ENCODE measurements at regions not wholly inside any gene's neighbourhood (a gene's known extent, or its start where the extent isn't known, plus 50 kb on each side); places are given as distances from the start of the nearest gene placed in this dataset.

DNA sequence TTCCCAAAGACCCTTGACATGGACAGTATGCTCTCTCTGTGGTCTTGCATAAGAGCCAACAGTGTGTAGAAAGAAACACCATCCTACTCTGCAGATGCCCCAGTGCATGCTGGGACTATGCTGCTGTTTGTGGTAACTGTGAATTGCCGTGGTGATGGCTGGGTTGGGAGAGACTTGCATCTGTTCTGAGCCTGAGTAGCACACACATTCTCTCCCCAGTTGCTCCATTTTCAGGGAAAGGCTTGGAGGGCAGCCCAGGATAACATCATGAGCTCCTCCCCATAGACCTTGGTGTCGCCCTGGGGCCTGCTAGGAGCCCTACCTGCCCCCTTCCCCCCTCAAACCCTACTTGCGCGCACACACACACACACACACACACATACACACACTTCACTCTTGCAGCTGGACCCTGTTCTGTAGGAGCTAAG lies 120.9 kb upstream of the IPO9 start:
- no peak for DNase-seq (ENCODE audit: low read depth in 2 of 2)

DNA sequence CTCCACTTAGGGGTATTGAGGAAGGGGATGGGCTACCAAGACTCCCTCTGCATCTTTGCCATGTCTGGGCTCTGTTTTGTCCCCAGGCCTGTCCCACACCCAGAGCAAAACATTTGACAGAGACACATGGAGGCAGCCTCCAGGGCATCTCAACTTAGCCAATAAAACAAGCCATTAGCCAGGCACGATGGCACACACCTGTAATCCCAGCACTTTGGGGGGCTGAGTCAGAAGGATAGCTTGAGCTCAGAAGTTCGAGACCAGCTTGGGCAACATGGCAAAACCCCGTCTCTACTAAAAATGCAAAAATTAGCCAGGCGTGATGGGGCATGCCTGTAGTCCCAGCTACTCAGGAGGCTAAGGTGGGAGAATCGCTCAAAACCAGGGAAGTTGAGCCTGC lies 120.3 kb upstream of the IPO9 start:
- no peak for DNase-seq (ENCODE audit: low read depth in 2 of 2)

DNA sequence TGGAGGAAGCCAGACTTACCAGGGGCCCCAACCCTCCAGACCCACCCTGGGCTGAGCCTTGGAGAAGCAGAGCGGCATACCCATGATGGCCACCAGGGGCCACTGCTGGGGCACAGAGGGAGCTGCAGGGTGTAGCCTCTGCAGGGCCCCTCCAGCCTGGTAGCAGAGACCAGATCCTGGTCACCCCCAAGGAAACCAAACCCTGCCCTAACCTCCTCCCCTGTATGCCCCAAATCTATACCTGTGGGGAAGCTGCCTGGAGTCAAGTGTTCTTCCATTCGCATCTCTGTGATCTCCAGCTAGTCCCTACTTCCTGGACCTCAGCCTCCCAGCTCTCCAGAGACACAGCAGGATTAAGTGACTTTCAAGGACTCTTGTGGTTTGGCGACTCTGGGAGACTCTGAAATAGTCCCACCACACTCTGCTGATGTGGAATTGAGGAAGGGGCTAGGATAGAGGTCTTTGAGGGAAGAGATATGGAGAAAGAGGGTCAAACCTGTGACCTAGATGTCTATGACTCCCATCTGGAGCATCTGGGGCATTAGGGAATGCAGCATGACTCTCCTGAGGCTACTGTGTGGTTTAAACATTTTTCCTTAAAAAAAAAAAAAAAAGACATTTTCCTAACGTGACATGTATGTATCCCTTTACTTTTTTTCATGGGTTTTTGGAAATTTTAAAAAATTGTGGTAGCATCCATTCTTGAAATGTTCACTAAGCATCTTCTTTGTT lies 119.2 kb upstream of the IPO9 start:
- peak in 1 of 2 donors; percentile 42 for DNase-seq (ENCODE audit: low read depth in 2 of 2)

DNA sequence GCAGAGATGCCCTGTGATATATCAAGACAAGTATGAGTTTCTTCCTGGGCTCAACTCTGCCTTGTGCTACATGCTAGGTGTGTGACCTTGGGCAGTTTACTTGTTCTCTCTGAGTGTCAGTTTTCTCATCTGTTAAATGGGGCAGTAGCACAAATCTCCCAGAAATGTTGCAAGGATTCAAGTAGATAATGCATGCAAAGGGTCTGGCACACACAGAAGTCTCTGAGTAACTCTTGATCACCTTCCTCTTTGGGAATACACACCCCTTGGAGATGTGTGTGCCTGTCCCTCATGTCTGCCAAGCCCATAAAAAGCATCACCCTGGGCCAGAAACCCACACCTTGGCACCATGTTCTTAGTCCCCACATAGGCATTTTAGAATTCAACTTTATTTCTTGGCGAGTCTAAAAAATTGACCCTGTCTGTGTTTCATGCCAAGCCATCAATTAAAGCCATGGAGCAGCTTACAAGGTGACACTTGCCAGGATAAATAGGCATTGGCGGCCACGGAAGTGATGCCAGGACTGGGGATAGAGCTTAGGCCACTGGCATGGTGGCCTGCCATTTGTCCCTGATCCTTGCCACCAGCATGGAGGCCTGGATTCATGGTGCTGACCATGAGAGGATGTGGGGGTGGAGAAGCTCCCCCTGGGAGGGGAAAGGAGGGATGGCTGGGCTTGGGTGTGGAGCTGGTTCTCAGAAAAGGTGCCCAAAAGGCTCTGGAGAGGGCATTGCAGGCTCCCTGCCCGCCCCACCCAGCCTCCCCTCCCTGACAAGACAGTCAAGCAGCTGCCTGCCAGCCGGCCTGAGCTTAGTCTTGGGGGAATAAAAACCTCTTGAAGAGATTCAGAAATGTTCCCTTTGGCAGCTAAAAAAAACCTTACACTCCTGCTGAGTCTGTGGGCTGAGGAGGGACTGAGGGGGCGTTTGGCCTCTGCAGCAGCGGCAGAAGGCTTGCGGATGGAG lies 118.0 kb upstream of the IPO9 start:
- no peak for DNase-seq (ENCODE audit: low read depth in 2 of 2)

DNA sequence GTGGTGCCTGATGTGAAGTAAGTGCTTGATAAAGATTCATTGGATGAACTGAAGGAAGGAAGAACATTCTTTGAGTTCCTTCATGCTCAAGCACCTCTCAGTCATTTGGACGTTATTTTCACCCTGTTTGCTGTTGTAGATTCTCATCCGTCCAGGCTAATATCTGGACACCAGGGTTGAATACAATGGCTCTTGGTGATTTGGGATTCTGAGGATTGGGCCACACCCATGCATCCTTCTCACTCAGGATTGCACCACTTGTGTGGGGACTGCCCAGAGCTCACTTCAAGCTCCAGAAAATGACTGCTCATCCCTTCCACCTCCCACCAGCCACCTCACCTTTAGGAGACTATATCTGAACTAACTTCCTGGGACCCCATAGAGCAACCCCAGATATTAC lies 117.1 kb upstream of the IPO9 start:
- DNase-seq (ENCODE audit: low read depth in 2 of 2), result no peak

DNA sequence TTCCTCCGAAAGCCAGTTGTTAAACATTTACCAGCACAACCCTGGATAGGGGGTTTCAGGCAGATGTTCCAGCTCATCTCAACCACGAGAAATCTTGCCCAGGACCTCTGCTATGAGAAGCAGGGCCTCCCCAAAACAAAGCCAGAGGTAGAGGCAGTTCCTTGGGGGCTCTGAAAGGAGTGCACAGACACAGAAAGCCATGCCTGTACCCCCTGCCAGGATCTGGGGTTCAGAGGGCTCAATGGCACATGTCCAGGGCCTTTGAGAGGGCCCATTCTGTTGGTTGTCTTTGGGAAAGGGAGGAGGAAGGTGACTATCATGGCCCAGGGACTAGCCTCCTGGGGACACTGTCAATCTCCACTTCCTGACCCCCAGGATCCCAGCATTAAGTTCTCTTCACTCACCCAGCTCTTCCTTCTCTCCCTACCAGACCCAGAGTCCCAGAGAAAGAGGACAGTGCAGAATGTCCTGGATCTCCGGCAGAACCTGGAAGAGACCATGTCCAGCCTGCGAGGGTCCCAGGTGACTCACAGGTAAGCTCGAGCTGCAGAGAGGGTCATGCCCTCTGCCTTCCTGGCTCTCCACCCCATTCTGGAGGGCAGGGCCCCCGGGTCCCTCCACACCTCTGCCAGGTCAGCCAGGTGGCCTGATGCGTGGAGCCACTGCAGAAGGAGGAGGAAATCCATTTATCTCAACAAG lies 116.4 kb upstream of the IPO9 start:
- DNase-seq (ENCODE audit: low read depth in 2 of 2), result no peak

DNA sequence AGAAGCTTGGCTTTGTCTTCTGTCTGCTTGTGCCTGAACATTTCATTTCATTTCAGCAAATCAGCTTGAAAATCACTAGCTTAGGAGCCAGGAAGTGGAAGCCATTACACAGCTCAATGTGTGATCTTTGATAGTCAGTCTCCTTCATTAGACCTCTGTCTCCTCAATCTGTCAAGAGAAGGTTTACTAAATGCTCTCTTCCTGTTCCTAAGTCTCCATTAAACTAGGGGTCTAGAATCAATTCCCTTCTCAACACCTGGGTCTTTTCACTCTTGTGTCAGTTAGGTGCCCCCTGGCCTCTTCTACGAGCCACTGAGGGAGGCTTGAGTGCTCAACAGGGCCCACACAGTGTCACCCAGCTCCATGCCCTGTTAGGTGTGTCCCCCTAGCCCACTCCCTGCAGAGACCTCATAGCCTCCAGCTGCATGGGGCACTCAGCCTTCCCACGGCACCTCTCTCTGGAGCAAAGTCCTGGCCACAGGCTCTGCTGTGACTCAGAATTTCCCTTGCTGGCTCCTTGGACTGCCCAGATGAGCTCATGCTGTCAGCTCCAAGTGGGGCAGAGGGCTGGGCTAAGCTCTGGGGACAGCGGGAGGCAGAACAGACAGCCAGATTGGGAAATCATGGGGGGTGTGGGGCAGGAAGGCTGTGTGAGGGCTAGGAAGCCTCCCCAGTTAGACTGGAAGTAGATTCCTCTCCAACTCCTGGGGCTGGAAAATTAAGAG lies 115.7 kb upstream of the IPO9 start:
- no peak for DNase-seq (ENCODE audit: low read depth in 2 of 2)

DNA sequence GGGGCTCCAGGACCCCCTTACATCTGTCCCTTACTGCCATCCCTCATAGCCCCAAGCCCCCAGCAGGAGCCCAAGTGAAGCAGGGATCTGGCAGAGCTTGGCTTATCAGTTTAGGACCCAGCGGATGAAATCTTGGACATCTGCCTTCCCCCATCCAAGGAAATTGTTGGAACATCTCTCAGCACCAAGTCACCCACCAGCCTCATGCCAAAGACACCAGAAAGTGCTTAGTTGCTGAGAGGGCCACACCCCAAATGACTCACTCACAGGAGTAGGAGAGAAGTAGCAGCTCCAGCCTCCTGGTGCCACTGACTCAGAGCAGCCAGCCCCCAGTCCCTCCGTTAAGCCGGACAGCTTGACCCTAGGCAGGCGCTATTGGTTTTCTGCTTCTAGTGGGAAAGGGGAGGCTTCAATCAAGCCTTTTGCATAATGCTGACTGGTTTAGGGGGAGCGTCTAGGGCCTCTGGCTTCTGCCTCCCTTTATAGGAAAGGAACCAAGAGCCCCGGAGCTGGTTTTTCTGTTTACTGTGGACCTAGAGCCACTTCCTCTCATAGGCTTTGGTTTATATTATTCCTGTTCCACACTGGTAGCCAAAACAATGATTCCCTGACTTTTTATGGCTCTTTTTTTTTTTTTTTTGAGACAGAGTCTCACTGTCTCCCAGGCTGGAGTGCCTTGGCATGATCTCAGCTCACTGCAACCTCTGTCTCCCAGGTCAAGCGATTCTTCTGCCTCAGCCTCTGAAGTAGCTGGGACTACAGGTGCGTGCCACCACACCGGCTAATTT lies 114.2 kb upstream of the IPO9 start:
- no peak for DNase-seq (ENCODE audit: low read depth in 2 of 2)

DNA sequence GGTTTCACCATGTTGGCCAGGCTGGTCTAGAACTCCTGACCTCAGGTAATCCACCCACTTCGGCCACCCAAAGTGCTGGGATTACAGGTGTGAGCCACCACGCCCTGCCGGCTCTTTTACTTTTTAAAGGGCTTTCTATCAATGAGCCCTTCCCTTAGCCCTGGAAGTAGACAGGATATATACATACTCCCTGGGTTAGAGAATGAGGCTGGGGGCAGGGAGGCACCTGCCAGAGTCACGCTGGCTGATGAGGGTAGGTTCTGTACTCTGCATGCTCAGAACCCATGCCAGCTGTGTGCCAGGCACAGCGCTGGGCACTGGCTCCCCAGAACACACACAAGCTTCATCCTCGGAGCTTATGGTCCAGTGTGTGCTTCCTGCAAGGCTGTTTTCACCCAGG lies 113.6 kb upstream of the IPO9 start:
- no peak for DNase-seq (ENCODE audit: low read depth in 2 of 2)

DNA sequence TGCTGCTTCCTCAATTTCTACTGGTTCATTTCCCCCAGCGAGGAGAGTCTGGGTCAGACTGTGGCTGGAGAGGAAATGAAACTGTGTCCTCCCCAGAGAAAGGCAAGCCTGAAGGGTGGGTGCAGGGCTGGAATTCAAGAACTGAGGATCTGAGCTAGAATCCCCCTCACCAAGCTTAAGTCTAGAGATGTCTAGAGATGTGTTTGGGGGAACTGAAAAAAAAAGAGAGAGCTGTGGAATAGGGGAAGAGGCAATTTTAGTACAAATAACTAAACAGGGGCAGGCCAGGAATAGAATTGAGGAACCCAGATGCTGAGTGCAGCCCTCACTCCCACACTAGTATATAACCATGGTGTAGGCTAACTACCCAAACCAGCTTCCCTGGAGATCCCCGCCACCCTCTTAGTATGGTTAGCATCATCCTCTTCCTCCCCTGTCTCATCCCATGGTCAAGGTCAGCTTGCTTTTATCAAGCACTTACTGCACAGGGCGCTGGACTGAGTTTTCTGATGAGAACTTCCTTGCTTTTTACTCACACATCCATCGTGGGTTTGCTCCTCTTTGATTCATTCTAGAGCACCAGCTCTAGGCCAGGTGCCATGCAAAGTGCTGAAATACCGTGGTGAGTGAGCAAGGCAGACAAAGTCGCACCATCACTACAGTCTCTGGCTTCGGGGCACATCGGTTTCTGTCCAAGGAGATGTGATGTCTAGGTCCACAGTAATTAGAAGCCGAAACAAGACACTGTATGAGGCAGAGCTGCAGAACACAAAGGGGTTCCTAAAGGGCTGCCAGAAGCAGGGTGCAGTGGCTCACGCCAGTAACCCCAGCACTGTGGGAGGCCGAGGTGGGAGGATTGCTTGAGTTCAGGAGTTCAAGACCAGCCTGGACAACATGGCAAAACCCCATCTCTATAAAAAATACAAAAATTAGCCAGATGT lies 112.9 kb upstream of the IPO9 start:
- DNase-seq (ENCODE audit: low read depth in 2 of 2), result no peak

DNA sequence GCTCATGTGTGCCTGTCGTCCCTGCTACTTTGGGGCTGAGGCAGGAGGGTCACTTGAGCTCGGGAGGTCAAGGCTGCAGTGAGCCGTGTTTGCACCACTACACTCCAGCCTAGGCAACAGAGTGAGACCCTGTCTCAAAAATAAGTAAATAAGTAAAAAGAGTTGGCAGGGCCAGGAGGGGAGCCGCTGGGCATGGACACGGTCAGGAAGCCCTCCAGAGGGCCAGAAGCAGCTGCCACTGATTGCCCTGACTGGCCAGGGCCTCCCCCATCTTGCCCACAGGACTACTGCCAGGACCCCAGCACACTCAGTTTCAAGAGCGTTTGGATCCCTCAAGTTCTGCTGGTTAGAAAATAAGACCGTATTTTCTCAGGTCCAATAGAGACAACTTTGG lies 112.2 kb upstream of the IPO9 start:
- no peak for DNase-seq (ENCODE audit: low read depth in 2 of 2)

DNA sequence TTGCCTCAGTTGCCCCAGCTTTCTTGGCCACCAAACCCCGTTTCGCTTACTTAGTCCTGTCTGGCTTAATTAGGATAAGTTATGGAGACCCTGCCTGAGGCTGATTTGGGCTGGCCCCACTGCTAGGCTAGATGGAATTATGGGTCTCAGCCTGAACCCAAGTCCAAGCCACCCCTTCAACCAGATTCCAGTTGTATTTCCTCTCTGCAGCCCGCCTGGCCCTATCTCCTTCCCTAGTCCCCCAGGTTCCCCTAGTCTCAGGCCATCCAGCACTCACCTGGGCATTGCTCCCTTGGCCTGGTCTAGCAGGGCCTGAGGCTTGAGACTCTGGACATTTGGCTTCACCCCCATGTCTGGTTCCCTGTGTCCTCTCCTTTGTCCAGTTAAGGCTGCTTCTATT lies 111.7 kb upstream of the IPO9 start:
- no peak for DNase-seq (ENCODE audit: low read depth in 2 of 2)

DNA sequence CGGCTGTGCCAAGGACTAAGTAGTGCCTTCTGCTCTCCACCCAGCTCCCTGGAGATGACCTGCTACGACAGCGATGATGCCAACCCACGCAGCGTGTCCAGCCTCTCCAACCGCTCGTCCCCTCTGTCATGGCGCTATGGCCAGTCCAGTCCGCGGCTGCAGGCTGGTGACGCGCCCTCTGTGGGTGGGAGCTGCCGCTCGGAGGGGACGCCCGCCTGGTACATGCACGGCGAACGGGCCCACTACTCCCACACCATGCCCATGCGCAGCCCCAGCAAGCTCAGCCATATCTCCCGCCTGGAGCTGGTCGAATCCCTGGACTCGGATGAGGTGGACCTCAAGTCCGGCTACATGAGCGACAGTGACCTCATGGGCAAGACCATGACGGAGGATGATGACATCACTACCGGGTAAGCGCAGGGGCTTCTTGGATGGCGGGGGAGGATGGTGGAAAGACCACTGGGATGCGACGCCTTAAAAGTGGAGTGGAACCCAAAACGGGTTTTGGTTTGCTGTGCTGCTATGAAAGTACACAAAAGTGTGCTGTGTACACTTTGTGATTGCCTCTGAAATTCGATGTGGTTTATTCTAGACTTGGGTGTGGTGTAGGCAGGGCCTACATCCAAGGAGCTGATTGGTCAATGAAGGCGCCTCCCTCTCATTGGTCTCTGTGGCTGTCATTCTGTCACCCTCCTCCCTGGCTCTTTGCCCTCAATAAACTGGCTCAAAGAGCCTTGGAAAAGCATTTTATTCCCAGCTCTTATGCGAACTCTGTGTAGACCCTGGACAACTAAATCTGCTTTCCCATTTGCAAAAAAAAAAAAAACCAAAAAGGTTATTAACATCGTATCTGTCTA lies 110.4 kb upstream of the IPO9 start:
- DNase-seq (ENCODE audit: low read depth in 2 of 2), result no peak

DNA sequence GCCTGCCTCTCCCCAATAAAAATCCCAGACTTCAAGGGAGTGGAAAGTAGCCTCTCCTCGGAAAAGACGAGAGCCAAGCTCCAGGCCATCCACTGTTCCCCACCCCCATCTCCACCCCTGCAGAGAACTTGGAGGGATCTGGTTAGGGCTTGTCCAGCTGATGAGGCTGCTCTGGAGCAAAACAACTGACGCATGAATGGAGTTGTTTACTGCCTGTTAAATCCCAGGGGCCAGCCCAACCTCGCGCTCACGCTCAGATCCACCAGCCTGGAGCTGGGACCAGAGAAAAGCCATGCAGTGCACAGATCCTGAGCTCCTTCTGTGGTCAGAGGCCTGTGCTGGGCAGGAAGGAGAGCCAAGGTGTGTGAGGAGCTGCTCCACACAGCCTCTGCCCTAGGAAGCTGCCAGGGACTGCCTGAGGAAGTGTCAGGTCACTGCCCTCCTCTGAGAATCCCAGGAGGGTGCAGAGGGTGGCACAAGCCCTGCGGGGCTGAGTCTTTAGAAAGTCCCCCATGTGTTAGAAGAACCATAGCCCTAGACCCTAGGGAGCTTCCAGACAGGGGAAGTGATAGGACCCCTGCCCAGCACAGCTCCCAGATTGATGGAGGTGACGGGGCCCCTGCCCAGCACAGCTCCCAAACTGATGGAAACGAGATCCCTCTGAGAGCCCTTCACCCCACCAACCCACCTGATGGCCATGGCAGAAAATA lies 109.0 kb upstream of the IPO9 start:
- no peak for DNase-seq (ENCODE audit: low read depth in 2 of 2)

DNA sequence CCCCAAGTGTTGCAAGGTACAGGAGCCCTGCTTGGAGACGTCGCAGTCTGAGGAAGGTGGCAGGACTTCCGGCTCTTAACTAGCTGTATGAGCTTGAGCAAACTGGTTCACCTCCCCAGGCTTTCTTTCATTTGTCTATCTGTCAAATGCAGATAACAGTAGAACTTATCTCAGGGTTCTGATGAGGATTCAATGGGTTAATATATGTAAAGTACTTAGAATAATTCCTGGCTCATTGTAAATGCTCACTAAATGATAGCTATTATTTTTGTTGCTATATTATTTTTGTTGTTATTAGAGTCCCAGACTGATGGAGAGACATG lies 108.5 kb upstream of the IPO9 start:
- DNase-seq (ENCODE audit: low read depth in 2 of 2), result no peak

DNA sequence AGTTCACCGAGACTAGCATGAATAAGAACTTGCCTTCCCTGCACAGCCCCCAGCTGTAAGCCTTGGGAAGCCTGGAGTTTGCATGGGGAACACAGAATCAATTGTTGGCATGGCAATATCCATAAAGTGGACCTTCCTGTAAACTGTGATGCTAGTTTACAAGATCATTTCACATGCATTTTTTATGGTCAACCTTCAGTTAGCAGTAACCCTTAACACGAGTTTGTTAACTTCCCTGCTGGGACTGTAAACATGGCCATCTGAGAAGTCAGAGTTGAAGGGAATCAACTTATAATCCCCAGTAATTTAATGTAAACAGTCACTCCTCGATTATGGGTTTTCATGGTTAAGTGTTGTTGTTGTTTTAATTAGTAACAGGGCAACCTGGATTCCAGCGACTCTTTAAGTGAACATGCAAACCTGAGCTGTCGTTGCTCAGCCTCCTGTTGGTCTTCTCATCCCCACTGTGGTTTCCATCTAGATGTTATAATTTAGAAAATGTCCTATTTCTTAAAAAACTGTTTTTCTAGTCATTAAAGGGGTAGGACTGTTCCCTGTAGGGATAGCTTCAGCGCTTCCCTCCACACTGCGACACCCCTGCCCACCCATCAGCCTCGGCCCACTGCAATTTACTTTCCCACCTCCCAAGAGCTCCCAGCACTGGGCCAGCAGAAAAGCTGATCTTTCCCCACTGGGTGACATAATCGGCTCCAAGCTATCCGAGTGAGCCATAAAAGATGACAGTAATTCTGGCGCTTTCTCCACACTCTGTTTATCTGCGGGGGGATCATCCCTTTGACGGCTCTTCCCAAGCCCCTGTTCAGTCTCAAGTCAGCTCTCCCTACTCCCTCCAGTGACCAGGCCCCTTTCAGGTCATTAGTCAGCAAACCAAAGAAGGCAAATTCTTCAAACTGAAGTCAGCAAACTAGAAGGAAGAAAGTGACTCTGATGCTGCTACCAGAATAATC lies 107.6 kb upstream of the IPO9 start:
- DNase-seq (ENCODE audit: low read depth in 2 of 2), result no peak

Measured in stimulated activated CD4-positive, alpha-beta T cell treated with anti-CD3 and anti-CD28 coated beads, Interleukin-1b, Interleukin-23, amount 100 ng/mL, for 1 hour (primary cell).